WTC11 (cell line): ENCODE measurements at regions not wholly inside any gene's neighbourhood (a gene's known extent, or its start where the extent isn't known, plus 50 kb on each side); places are given as distances from the start of the nearest gene placed in this dataset.

Source experiments
- ATF6 ChIP-seq: sonication (generic); formaldehyde crosslinking; IDR thresholded peaks from 2 replicates; pipeline ENCODE4 v1.8.1; 2023; ENCODE audit warnings: mild to moderate bottlenecking, missing genetic modification reagents
- CBFB ChIP-seq: sonication (generic); formaldehyde crosslinking; IDR thresholded peaks from 2 replicates; pipeline ENCODE4 v1.8.1; 2022; ENCODE audit warnings: mild to moderate bottlenecking, low read depth, missing genetic modification reagents
- CDX4 ChIP-seq: fragments of 250-450 bp; sonication (Bioruptor Pico); IDR thresholded peaks from 2 replicates; pipeline ENCODE4 v1.9.0; 2021; ENCODE audit warnings: moderate library complexity, mild to moderate bottlenecking, inconsistent platforms, borderline replicate concordance
- CREB1 ChIP-seq: sonication (generic); formaldehyde crosslinking; IDR thresholded peaks from 2 replicates; pipeline ENCODE4 v1.8.0; 2023; ENCODE audit warnings: mild to moderate bottlenecking, missing genetic modification reagents
- CTCF ChIP-seq: fragments of 200-600 bp; IDR thresholded peaks from 2 replicates; pipeline ENCODE4 v1.8.0; 2022; ENCODE audit warnings: antibody characterized with exemption
- ETV6 ChIP-seq: sonication (generic); formaldehyde crosslinking; IDR thresholded peaks from 2 replicates; pipeline ENCODE4 v1.8.1; 2022; ENCODE audit warnings: mild to moderate bottlenecking, missing genetic modification reagents
- GABPB1 ChIP-seq: sonication (generic); formaldehyde crosslinking; IDR thresholded peaks from 2 replicates; pipeline ENCODE4 v1.8.1; 2023; ENCODE audit warnings: mild to moderate bottlenecking, missing genetic modification reagents
- MAX ChIP-seq: sonication (generic); formaldehyde crosslinking; IDR thresholded peaks from 2 replicates; pipeline ENCODE4 v1.8.0; 2022; ENCODE audit warnings: mild to moderate bottlenecking, missing genetic modification reagents
- MLX ChIP-seq: sonication (generic); formaldehyde crosslinking; IDR thresholded peaks from 2 replicates; pipeline ENCODE4 v1.8.1; 2023; ENCODE audit warnings: mild to moderate bottlenecking, missing genetic modification reagents, moderate library complexity
- ZNF317 ChIP-seq: sonication (generic); formaldehyde crosslinking; IDR thresholded peaks from 2 replicates; pipeline ENCODE4 v1.8.1; 2023; ENCODE audit warnings: low read depth, mild to moderate bottlenecking, moderate library complexity, missing genetic modification reagents, borderline replicate concordance

- no peak for TF ChIP-seq MAX (CRISPR knock-in tag)
- no peak for TF ChIP-seq MLX
- no peak for TF ChIP-seq CTCF
- no peak for TF ChIP-seq CDX4 (CRISPR knock-in tag)
- TF ChIP-seq ATF6 (CRISPR knock-in tag) = no peak
- no peak for TF ChIP-seq GABPB1 (CRISPR knock-in tag)
- no peak for TF ChIP-seq CREB1
- TF ChIP-seq ETV6 (CRISPR knock-in tag) = no peak
- TF ChIP-seq CBFB (CRISPR knock-in tag) = no peak
- no peak for TF ChIP-seq ZNF317 (CRISPR knock-in tag)
These were observed 533.5 kb downstream of the SH2D4B start for GRCh38 chr10:81071087-81071796.
